H1 (cell line): ENCODE measurements at regions not wholly inside any gene's neighbourhood (a gene's known extent, or its start where the extent isn't known, plus 50 kb on each side); places are given as distances from the start of the nearest gene placed in this dataset.

Source experiments
- CTCF ChIA-PET: fragments of 300-600 bp; sonication (Branson Sonifier 250); formaldehyde crosslinking; loops from one replicate; lab custom pipeline; 2021; ENCODE audit not compliant: partially characterized antibody; lab: Charles Lee
- POLR2A ChIA-PET: fragments of 300-600 bp; sonication (Branson Sonifier 250); formaldehyde crosslinking; loops from one replicate; lab custom pipeline; 2021; ENCODE audit warnings: inconsistent platforms; ENCODE audit not compliant: partially characterized antibody; lab: Charles Lee
- DNase-seq, 2 experiments: peaks; one replicate each; pipeline versions ENCODE4 v3.0.0 to v3.0.0-alpha.2; 2010 to 2022; ENCODE audit warnings: low spot score in 2 of 2, low read depth in 1 of 2, mixed read lengths in 1 of 2
- FAIRE-seq: peaks from 2 replicates; lab custom pipeline; 2011; peaks lifted over from hg19 to GRCh38; lab: Jason Lieb, UNC
- H2AFZ ChIP-seq: 2 replicates; pipeline ENCODE4 v1.8.1; 2012; ENCODE audit warnings: low read length, inconsistent platforms
- H2AK5ac ChIP-seq: 2 replicates; pipeline ENCODE4 v1.6.1; 2013; ENCODE audit warnings: low read depth, low read length
- H2BK120ac ChIP-seq: replicated peaks from 2 replicates; pipeline ENCODE3; 2013; ENCODE audit warnings: low read depth, low read length, inconsistent platforms
- H2BK12ac ChIP-seq: 2 replicates; pipeline ENCODE4 v1.6.1; 2013; ENCODE audit warnings: low read depth, low read length
- H2BK15ac ChIP-seq: 2 replicates; pipeline ENCODE4 v1.6.1; 2013; ENCODE audit warnings: low read length
- H2BK20ac ChIP-seq: 2 replicates; pipeline ENCODE4 v1.6.1; 2013; ENCODE audit warnings: low read length
- H2BK5ac ChIP-seq: 2 replicates; pipeline ENCODE4 v1.6.1; 2013; ENCODE audit warnings: low read depth, low read length
- H3K14ac ChIP-seq: 2 replicates; pipeline ENCODE4 v1.6.1; 2013; ENCODE audit warnings: inconsistent platforms; ENCODE audit not compliant: insufficient read length
- H3K18ac ChIP-seq: 2 replicates; pipeline ENCODE4 v1.6.1; 2013; ENCODE audit warnings: low read length; ENCODE audit errors: extremely low read depth
- H3K23ac ChIP-seq: 2 replicates; pipeline ENCODE4 v1.6.1; 2013; ENCODE audit warnings: inconsistent platforms; ENCODE audit not compliant: insufficient read length
- H3K23me2 ChIP-seq: 2 replicates; pipeline ENCODE4 v1.6.1; 2013; ENCODE audit warnings: low read depth, low read length
- H3K27ac ChIP-seq: 2 replicates; pipeline ENCODE4 v1.6.1; 2011; ENCODE audit warnings: low read depth, low read length, inconsistent platforms
- H3K27me3 ChIP-seq, 4 experiments: replicated peaks in 1 of 4; 1 replicate in 1 of 4; 2 replicates in 3 of 4; pipeline versions ENCODE4 v1.6.1 to v1.8.1; 2011 to 2013; ENCODE audit warnings: low read length in 3 of 4, mild to moderate bottlenecking in 3 of 4, inconsistent platforms in 2 of 4, mixed read lengths in 2 of 4, moderate library complexity in 1 of 4; ENCODE audit not compliant: control insufficient read depth in 3 of 4, insufficient read depth in 3 of 4; ENCODE audit errors: extremely low read depth in 1 of 4
- H3K36me3 ChIP-seq, 4 experiments: 2 replicates each; pipeline versions ENCODE4 v1.6.1 to v1.8.1; 2011 to 2013; ENCODE audit warnings: mild to moderate bottlenecking in 4 of 4, low read length in 3 of 4, moderate library complexity in 2 of 4, control low read depth in 1 of 4, inconsistent platforms in 1 of 4; ENCODE audit not compliant: insufficient read depth in 4 of 4, control insufficient read depth in 2 of 4
- H3K4ac ChIP-seq: replicated peaks from 2 replicates; pipeline ENCODE3; 2013; ENCODE audit warnings: low read length, low read depth, mixed read lengths, inconsistent platforms; ENCODE audit not compliant: insufficient read length
- H3K4me1 ChIP-seq, 4 experiments: replicated peaks in 1 of 4; 1 replicate in 1 of 4; 2 replicates in 3 of 4; pipeline versions ENCODE4 v1.6.1 to v1.8.1; 2011 to 2013; ENCODE audit warnings: low read length in 3 of 4, inconsistent platforms in 2 of 4, mixed read lengths in 1 of 4; ENCODE audit not compliant: insufficient read depth in 4 of 4, control insufficient read depth in 3 of 4
- H3K4me2 ChIP-seq, 2 experiments: 2 replicates each; pipeline versions ENCODE4 v1.6.1 to v1.8.1; 2011 to 2013; ENCODE audit warnings: low read depth in 2 of 2, low read length in 2 of 2, control low read depth in 1 of 2, inconsistent platforms in 1 of 2, mild to moderate bottlenecking in 1 of 2; ENCODE audit not compliant: insufficient read depth in 1 of 2
- H3K4me3 ChIP-seq, 4 experiments: fragments of 200-600, 300-600 bp in 1 of 4; sonication (generic), shearing (Covaris generic), sonication (Bioruptor Twin) in 1 of 4; 2 replicates each; pipeline versions ENCODE4 v1.5.1 to v1.8.1; 2011 to 2016; ENCODE audit warnings: low read length in 4 of 4, low read depth in 3 of 4, control low read depth in 2 of 4, inconsistent platforms in 2 of 4, mild to moderate bottlenecking in 2 of 4, mixed read lengths in 1 of 4, moderate library complexity in 1 of 4; ENCODE audit not compliant: insufficient read depth in 2 of 4; ENCODE audit errors: extremely low read depth in 1 of 4
- H3K56ac ChIP-seq: replicated peaks from 2 replicates; pipeline ENCODE3; 2013; ENCODE audit warnings: low read depth, mild to moderate bottlenecking, mixed read lengths, low read length, inconsistent platforms; ENCODE audit not compliant: insufficient read length
- H3K79me1 ChIP-seq: 2 replicates; pipeline ENCODE4 v1.6.1; 2013; ENCODE audit warnings: low read depth, low read length, control low read depth
- H3K79me2 ChIP-seq, 2 experiments: 2 replicates each; pipeline versions ENCODE4 v1.6.1 to v1.8.1; 2012 to 2013; ENCODE audit warnings: low read length in 2 of 2, mild to moderate bottlenecking in 2 of 2, inconsistent platforms in 1 of 2; ENCODE audit not compliant: insufficient read depth in 2 of 2, control insufficient read depth in 1 of 2
- H3K9ac ChIP-seq, 4 experiments: replicated peaks in 1 of 4; 1 replicate in 1 of 4; 2 replicates in 3 of 4; pipeline versions ENCODE4 v1.6.1 to v1.8.1; 2011 to 2013; ENCODE audit warnings: low read depth in 3 of 4, low read length in 3 of 4, control low read depth in 2 of 4, mild to moderate bottlenecking in 2 of 4, moderate library complexity in 2 of 4, inconsistent platforms in 1 of 4; ENCODE audit errors: extremely low read depth in 1 of 4
- H3K9me3 ChIP-seq, 2 experiments: 2 replicates each; pipeline versions ENCODE4 v1.6.1 to v1.8.1; 2012 to 2013; ENCODE audit warnings: mild to moderate bottlenecking in 2 of 2, moderate library complexity in 2 of 2, control low read depth in 1 of 2, inconsistent platforms in 1 of 2, low read depth in 1 of 2, low read length in 1 of 2, mixed read lengths in 1 of 2; ENCODE audit not compliant: insufficient read depth in 2 of 2
- H4K20me1 ChIP-seq, 2 experiments: replicated peaks in 1 of 2; 2 replicates each; pipeline versions ENCODE3 to v1.8.1; 2011 to 2013; ENCODE audit warnings: inconsistent platforms in 2 of 2, low read length in 2 of 2, mild to moderate bottlenecking in 1 of 2; ENCODE audit not compliant: insufficient read depth in 2 of 2, control insufficient read depth in 1 of 2
- H4K5ac ChIP-seq: 2 replicates; pipeline ENCODE4 v1.6.1; 2013; ENCODE audit warnings: low read length, low read depth, mixed read lengths, inconsistent platforms; ENCODE audit not compliant: insufficient read length
- H4K8ac ChIP-seq: 2 replicates; pipeline ENCODE4 v1.8.0; 2013; ENCODE audit warnings: mild to moderate bottlenecking, moderate library complexity, low read length, inconsistent platforms; ENCODE audit not compliant: insufficient read depth; ENCODE audit errors: extremely low read depth
- H4K91ac ChIP-seq: replicated peaks from 2 replicates; pipeline ENCODE3; 2013; ENCODE audit warnings: low read length, mixed read lengths, inconsistent platforms; ENCODE audit not compliant: insufficient read length
- SAP30 ChIP-seq: fragments of 300-600 bp; sonication (generic); IDR thresholded peaks from 2 replicates; pipeline ENCODE4 v1.7.1; 2012; ENCODE audit warnings: low read length, moderate library complexity, mild to moderate bottlenecking, inconsistent platforms; ENCODE audit not compliant: insufficient read depth, insufficient replicate concordance
- USF2 ChIP-seq: IDR thresholded peaks from 2 replicates; pipeline ENCODE4 v1.6.1; 2011; ENCODE audit warnings: low read length, improper control_type of control experiment
- WGBS, 2 experiments: shearing (Covaris generic) in 1 of 2; methylation state at CpG; one replicate each; pipeline versions ENCODE4 v1.1.6 to v1.1.7; 2013 to 2015; ENCODE audit warnings: low lambda C conversion rate in 2 of 2, mixed read lengths in 2 of 2, inconsistent platforms in 1 of 2, low coverage in 1 of 2, missing lambda C conversion rate in 1 of 2; ENCODE audit not compliant: insufficient replicate concordance in 2 of 2, insufficient coverage in 1 of 2, insufficient read length in 1 of 2; ENCODE audit errors: extremely low coverage in 1 of 2, missing lambda C conversion rate in 1 of 2; 5-methylcytosine and 5-hydroxymethylcytosine counted together

GRCh38 chr11:23953951-23954710, 542.7 kb upstream of the LUZP2 start:
- H3K18ac ChIP-seq = no peak overlapping the region
- FAIRE-seq = no peak
- no peak overlapping the region for H3K23ac ChIP-seq
- H3K9me3 ChIP-seq = no peaks in the 10 kb centered on the region
- H3K36me3 ChIP-seq = no peaks in the 10 kb centered on the region
- no peak overlapping the region for H3K9ac ChIP-seq
- no peak overlapping the region for H2BK12ac ChIP-seq
- H3K27ac ChIP-seq = no peak overlapping the region
- no peak overlapping the region for H4K8ac ChIP-seq
- no peak overlapping the region for H2BK120ac ChIP-seq
- no peaks in the 10 kb centered on the region for H3K79me1 ChIP-seq
- H3K4me3 ChIP-seq = no peak overlapping the region
- no peak overlapping the region for H2AK5ac ChIP-seq
- no peaks in the 10 kb centered on the region for H4K20me1 ChIP-seq
- no peak overlapping the region for H4K91ac ChIP-seq
- no peak overlapping the region for H3K14ac ChIP-seq
- H3K79me2 ChIP-seq = no peaks in the 10 kb centered on the region
- no peak overlapping the region for H3K56ac ChIP-seq
- H3K4me2 ChIP-seq = no peak overlapping the region
- no peak overlapping the region for H2BK5ac ChIP-seq
- peaks cover 0 to 1% (median 0%) of the 10 kb centered on the region in 4 experiments; a peak in 1 of 7 replicates for H3K27me3 ChIP-seq
- CTCF ChIA-PET = interaction anchor here (0.6 to 0.9 kb wide), 3 partner anchors 12 to 1224 kb away, joined by 3 to 4 read pairs (median 3); no protein-coding TSS in a partner anchor
- H4K5ac ChIP-seq = no peak overlapping the region
- H2AFZ ChIP-seq = no peak overlapping the region
- no peak overlapping the region for H2BK20ac ChIP-seq
- no peak overlapping the region for H3K4ac ChIP-seq
- no peaks in the 10 kb centered on the region; the same call in 1 of the 2 replicates for H3K23me2 ChIP-seq
- 94% methylated on average over 2 of the region's 2 CpGs; no CpG with 5 or more reads in 1 of the 2 experiments for WGBS, 2 experiments
- H2BK15ac ChIP-seq = no peak overlapping the region
- POLR2A ChIA-PET = no interaction called here
- no peaks in the 10 kb centered on the region; a peak in 2 of 7 replicates for H3K4me1 ChIP-seq
- DNase-seq = no peak
- TF ChIP-seq SAP30 (no peak), USF2 (no peak)
